SK-N-SH (cell line): ENCODE measurements at regions not wholly inside any gene's neighbourhood (a gene's known extent, or its start where the extent isn't known, plus 50 kb on each side); places are given as distances from the start of the nearest gene placed in this dataset.
A peak's percentile ranks its signal among the peaks of the same experiment; 100 is the strongest.

Experiments used
- CTCF ChIA-PET: fragments of 300-600, 350-600 bp; formaldehyde crosslinking; extraction: SDS; loops from one replicate; lab custom pipeline; 2021; lab: Yijun Ruan, JAX
- POLR2A ChIA-PET: fragments of 350-600 bp; sonication (Branson Sonifier 250); formaldehyde crosslinking; extraction: SDS; loops from one replicate; lab custom pipeline; 2020; ENCODE audit warnings: antibody characterized with exemption, inconsistent platforms; lab: Yijun Ruan, JAX
- DNase-seq: peaks from one replicate; pipeline ENCODE4 v3.0.0; 2012
- H2AFZ ChIP-seq: fragments of 200-600 bp; sonication (generic); 2 replicates; pipeline ENCODE4 v1.8.1; 2016; ENCODE audit warnings: antibody characterized with exemption, mild to moderate bottlenecking, low read depth
- H3F3A ChIP-seq: fragments of 200-600 bp; sonication (generic); replicated peaks from 2 replicates; pipeline ENCODE3; 2016; ENCODE audit warnings: antibody characterized with exemption, mild to moderate bottlenecking; ENCODE audit not compliant: insufficient read depth
- H3K27ac ChIP-seq, 2 experiments: fragments of 200-500 bp in 1 of 2; fragments of 200-600 bp in 1 of 2; sonication (Bioruptor generic) in 1 of 2; sonication (generic), shearing (Covaris generic) in 1 of 2; 2 replicates each; pipeline versions ENCODE4 v1.5.1 to v1.6.1; 2014 to 2016; ENCODE audit warnings: low read depth in 2 of 2, inconsistent platforms in 1 of 2, low read length in 1 of 2, mild to moderate bottlenecking in 1 of 2, mixed read lengths in 1 of 2
- H3K27me3 ChIP-seq: fragments of 200-600 bp; sonication (generic), shearing (Covaris generic); 2 replicates; pipeline ENCODE4 v1.6.1; 2016; ENCODE audit warnings: mixed run types; ENCODE audit not compliant: insufficient read depth
- H3K36me3 ChIP-seq, 2 experiments: fragments of 200-500 bp in 1 of 2; fragments of 200-600 bp in 1 of 2; sonication (Bioruptor generic) in 1 of 2; sonication (generic) in 1 of 2; replicated peaks in 1 of 2; 2 replicates each; pipeline versions ENCODE3 to v1.5.1; 2014 to 2016; ENCODE audit warnings: low read length in 1 of 2, mild to moderate bottlenecking in 1 of 2; ENCODE audit not compliant: insufficient read depth in 2 of 2, control insufficient read depth in 1 of 2
- H3K4me1 ChIP-seq, 2 experiments: fragments of 200-500 bp in 1 of 2; fragments of 200-600 bp in 1 of 2; sonication (Bioruptor generic) in 1 of 2; sonication (generic), shearing (Covaris generic) in 1 of 2; 2 replicates each; pipeline versions ENCODE4 v1.5.1 to v1.6.1; 2014 to 2016; ENCODE audit warnings: low read depth in 1 of 2, low read length in 1 of 2, mixed run types in 1 of 2; ENCODE audit not compliant: insufficient read depth in 2 of 2, control insufficient read depth in 1 of 2
- H3K4me2 ChIP-seq: fragments of 200-600 bp; sonication (generic), shearing (Covaris generic); 2 replicates; pipeline ENCODE4 v1.6.1; 2017; ENCODE audit warnings: mixed run types
- H3K4me3 ChIP-seq, 2 experiments: fragments of 200-500 bp in 1 of 2; fragments of 200-600 bp in 1 of 2; sonication (Bioruptor generic) in 1 of 2; sonication (generic), shearing (Covaris generic) in 1 of 2; 2 replicates each; pipeline versions ENCODE4 v1.5.1 to v1.8.1; 2014 to 2016; ENCODE audit warnings: low read depth in 2 of 2, inconsistent platforms in 1 of 2, low read length in 1 of 2, mild to moderate bottlenecking in 1 of 2, mixed read lengths in 1 of 2, moderate library complexity in 1 of 2
- H3K79me2 ChIP-seq: fragments of 200-600 bp; sonication (generic); 2 replicates; pipeline ENCODE4 v1.8.1; 2017; ENCODE audit warnings: mild to moderate bottlenecking; ENCODE audit not compliant: insufficient read depth
- H3K9ac ChIP-seq: fragments of 200-600 bp; sonication (generic); 2 replicates; pipeline ENCODE4 v1.6.1; 2017; ENCODE audit warnings: mixed run types
- H3K9me2 ChIP-seq: fragments of 200-600 bp; sonication (generic); 2 replicates; pipeline ENCODE4 v1.6.1; 2017; ENCODE audit warnings: mixed run types
- H3K9me3 ChIP-seq: fragments of 200-600 bp; sonication (generic); 2 replicates; pipeline ENCODE4 v1.6.1; 2017; ENCODE audit warnings: mixed run types, mild to moderate bottlenecking, moderate library complexity
- H4K20me1 ChIP-seq: fragments of 200-600 bp; sonication (generic); 2 replicates; pipeline ENCODE4 v1.6.1; 2017; ENCODE audit warnings: mild to moderate bottlenecking, mixed run types; ENCODE audit not compliant: insufficient read depth
- CHD2 ChIP-seq: fragments of 150-350 bp; IDR thresholded peaks from 2 replicates; pipeline ENCODE4 v1.6.1; 2018; ENCODE audit warnings: low read length; ENCODE audit not compliant: partially characterized antibody
- FOSL2 ChIP-seq: IDR thresholded peaks from 2 replicates; pipeline ENCODE4 v1.4.0; 2012; ENCODE audit warnings: low read depth, mild to moderate bottlenecking, moderate library complexity, borderline replicate concordance
- FOXJ3 ChIP-seq: sonication (generic); formaldehyde crosslinking; IDR thresholded peaks from 2 replicates; pipeline ENCODE4 v1.5.1; 2020; ENCODE audit warnings: mild to moderate bottlenecking, missing genetic modification reagents
- GATA2 ChIP-seq: sonication (generic); formaldehyde crosslinking; IDR thresholded peaks from 2 replicates; pipeline ENCODE4 v1.5.0; 2020; ENCODE audit warnings: mild to moderate bottlenecking, missing genetic modification reagents
- MXI1 ChIP-seq: IDR thresholded peaks from 2 replicates; pipeline ENCODE4 v1.6.1; 2012; ENCODE audit warnings: mild to moderate bottlenecking, low read depth, low read length, improper control_type of control experiment
- POLR2AphosphoS5 ChIP-seq: IDR thresholded peaks from 2 replicates; pipeline ENCODE4 v1.6.1; 2012; ENCODE audit warnings: low read depth, low read length
- RAD21 ChIP-seq: IDR thresholded peaks from 2 replicates; pipeline ENCODE4 v1.6.1; 2012; ENCODE audit warnings: mild to moderate bottlenecking, low read length
- RXRA ChIP-seq: IDR thresholded peaks from 2 replicates; pipeline ENCODE4 v1.4.0; 2012; ENCODE audit warnings: low read depth, mild to moderate bottlenecking, borderline replicate concordance
- SIN3A ChIP-seq: IDR thresholded peaks from 2 replicates; pipeline ENCODE4 v1.6.1; 2012; ENCODE audit warnings: low read depth, mild to moderate bottlenecking, low read length, moderate library complexity, borderline replicate concordance
- TCF12 ChIP-seq: IDR thresholded peaks from 2 replicates; pipeline ENCODE4 v1.4.0; 2012
- TEAD4 ChIP-seq: IDR thresholded peaks from 2 replicates; pipeline ENCODE4 v1.4.0; 2012; ENCODE audit warnings: mild to moderate bottlenecking, borderline replicate concordance; ENCODE audit not compliant: insufficient read depth
- YY1 ChIP-seq: IDR thresholded peaks from 2 replicates; pipeline ENCODE4 v1.4.0; 2012; ENCODE audit warnings: low read depth, mild to moderate bottlenecking
- WGBS: methylation state at CpG from one replicate; pipeline ENCODE4 v1.1.6; 2017; ENCODE audit warnings: low lambda C conversion rate; 5-methylcytosine and 5-hydroxymethylcytosine counted together
- TF ChIP-seq, protein P1 (sequence below): IDR thresholded peaks from 2 replicates; pipeline ENCODE4 v1.4.0; 2012; ENCODE audit warnings: low read depth, borderline replicate concordance
- TF ChIP-seq, protein P2 (sequence below): fragments of 150-350 bp; IDR thresholded peaks from 2 replicates; pipeline ENCODE4 v1.6.1; 2016; ENCODE audit warnings: mild to moderate bottlenecking, low read depth, low read length
- TF ChIP-seq, protein P3 (sequence below): IDR thresholded peaks from 2 replicates; pipeline ENCODE4 v1.6.1; 2012; ENCODE audit warnings: mild to moderate bottlenecking, low read depth, low read length, moderate library complexity

DNA sequence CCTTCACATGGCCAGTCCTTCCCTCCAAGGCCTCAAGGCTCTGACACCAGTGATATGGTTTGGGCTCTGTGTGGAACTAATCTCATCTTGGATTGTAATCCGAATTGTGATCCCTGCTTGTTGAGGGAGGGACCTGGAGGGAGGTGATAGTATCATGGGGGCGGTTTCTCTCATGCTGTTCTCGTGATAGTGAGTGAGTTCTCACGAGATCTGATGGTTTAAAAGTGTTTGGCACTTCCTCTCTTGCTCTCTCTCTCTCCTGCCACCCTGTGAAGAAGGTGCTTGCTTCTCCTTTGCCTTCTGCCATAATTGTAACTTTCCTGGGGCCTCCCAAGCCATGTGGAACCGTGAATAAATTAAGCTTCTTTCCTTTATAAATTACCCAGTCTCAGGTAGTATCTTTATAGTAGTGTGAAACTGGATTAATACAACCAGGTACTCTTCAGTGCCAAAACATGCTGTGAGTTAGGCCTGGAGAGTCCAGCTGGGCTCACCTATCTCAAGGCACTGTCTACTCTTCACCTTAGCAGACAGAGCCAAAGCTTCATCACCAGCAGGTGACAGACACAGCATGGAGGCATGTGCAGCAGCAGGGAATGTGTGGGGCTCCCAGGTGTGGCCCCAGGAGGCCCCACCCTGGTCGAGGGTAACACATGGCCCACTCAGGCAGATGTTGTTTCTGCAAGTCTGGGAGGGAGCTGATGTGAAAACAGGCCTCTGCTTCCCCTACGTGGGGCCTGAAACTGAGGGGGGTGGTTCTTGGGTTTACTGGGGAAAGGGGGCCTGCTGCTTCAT is 97.5 kb upstream of the CDYL start:
- no peaks in the 10 kb centered on the region for H4K20me1 ChIP-seq

DNA sequence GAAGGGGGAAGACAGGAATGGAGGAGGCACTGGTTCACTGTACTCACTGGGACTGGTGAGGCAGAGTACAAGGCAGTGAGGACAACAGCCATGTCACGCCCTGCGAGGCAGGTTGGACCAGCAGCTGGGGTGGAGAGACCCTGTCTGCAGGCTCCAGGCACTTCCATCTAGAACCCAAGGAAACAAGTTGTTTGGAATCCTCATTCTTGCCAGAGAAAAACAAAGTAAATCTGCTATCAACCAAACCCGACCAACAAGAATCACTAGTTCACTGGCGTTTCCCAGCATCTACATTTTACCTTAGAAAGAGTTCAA is 98.5 kb upstream of the CDYL start:
- H3K4me3 ChIP-seq = no peak overlapping the region
- 63% methylated on average over 4 of the region's 4 CpGs for WGBS
- no peaks in the 10 kb centered on the region; the same call in 1 of the 2 replicates for H3K27me3 ChIP-seq
- no peak overlapping the region for H3K27ac ChIP-seq
- no peaks in the 10 kb centered on the region for H4K20me1 ChIP-seq
- no peak for DNase-seq
- H3K4me2 ChIP-seq = no peak overlapping the region
- no peaks in the 10 kb centered on the region for H3K4me1 ChIP-seq
- H3F3A ChIP-seq = no peaks in the 10 kb centered on the region
- CTCF ChIA-PET = no interaction called here
- no peak overlapping the region for H3K9ac ChIP-seq
- H3K36me3 ChIP-seq = no peaks in the 10 kb centered on the region
- TF ChIP-seq GATA2 (CRISPR knock-in tag) = no peak
- TF ChIP-seq YY1 = no peak
- TF ChIP-seq TCF12 = no peak
- TF ChIP-seq MXI1 = no peak
- TF ChIP-seq FOSL2 = no peak
- TF ChIP-seq, protein P1, sequence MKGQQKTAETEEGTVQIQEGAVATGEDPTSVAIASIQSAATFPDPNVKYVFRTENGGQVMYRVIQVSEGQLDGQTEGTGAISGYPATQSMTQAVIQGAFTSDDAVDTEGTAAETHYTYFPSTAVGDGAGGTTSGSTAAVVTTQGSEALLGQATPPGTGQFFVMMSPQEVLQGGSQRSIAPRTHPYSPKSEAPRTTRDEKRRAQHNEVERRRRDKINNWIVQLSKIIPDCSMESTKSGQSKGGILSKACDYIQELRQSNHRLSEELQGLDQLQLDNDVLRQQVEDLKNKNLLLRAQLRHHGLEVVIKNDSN = no peak
- TF ChIP-seq, all 33 proteins: peak for 0
- POLR2A ChIA-PET = no interaction called here
- no peaks in the 10 kb centered on the region for H3K9me2 ChIP-seq
- H3K9me3 ChIP-seq = no peaks in the 10 kb centered on the region
- H2AFZ ChIP-seq = no peak overlapping the region
- H3K79me2 ChIP-seq = no peaks in the 10 kb centered on the region

More for the DNA sequence above, 97.5 kb upstream of the CDYL start:
- TF ChIP-seq POLR2AphosphoS5 = no peak
- no peak for TF ChIP-seq SIN3A
- TF ChIP-seq CHD2 = no peak
- no peak for TF ChIP-seq TEAD4
- TF ChIP-seq RXRA = no peak
- TF ChIP-seq, protein P2, sequence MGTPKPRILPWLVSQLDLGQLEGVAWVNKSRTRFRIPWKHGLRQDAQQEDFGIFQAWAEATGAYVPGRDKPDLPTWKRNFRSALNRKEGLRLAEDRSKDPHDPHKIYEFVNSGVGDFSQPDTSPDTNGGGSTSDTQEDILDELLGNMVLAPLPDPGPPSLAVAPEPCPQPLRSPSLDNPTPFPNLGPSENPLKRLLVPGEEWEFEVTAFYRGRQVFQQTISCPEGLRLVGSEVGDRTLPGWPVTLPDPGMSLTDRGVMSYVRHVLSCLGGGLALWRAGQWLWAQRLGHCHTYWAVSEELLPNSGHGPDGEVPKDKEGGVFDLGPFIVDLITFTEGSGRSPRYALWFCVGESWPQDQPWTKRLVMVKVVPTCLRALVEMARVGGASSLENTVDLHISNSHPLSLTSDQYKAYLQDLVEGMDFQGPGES = no peak
- TF ChIP-seq RAD21 = no peak
- TF ChIP-seq, protein P3, sequence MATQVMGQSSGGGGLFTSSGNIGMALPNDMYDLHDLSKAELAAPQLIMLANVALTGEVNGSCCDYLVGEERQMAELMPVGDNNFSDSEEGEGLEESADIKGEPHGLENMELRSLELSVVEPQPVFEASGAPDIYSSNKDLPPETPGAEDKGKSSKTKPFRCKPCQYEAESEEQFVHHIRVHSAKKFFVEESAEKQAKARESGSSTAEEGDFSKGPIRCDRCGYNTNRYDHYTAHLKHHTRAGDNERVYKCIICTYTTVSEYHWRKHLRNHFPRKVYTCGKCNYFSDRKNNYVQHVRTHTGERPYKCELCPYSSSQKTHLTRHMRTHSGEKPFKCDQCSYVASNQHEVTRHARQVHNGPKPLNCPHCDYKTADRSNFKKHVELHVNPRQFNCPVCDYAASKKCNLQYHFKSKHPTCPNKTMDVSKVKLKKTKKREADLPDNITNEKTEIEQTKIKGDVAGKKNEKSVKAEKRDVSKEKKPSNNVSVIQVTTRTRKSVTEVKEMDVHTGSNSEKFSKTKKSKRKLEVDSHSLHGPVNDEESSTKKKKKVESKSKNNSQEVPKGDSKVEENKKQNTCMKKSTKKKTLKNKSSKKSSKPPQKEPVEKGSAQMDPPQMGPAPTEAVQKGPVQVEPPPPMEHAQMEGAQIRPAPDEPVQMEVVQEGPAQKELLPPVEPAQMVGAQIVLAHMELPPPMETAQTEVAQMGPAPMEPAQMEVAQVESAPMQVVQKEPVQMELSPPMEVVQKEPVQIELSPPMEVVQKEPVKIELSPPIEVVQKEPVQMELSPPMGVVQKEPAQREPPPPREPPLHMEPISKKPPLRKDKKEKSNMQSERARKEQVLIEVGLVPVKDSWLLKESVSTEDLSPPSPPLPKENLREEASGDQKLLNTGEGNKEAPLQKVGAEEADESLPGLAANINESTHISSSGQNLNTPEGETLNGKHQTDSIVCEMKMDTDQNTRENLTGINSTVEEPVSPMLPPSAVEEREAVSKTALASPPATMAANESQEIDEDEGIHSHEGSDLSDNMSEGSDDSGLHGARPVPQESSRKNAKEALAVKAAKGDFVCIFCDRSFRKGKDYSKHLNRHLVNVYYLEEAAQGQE = no peak
- TF ChIP-seq FOXJ3 (CRISPR knock-in tag) = no peak
- no peak for TF ChIP-seq YY1
- Histone ChIP-seq H3K4me3 (no peak overlapping the region), H3K9me3 (no peaks in the 10 kb centered on the region), H3K4me1 (no peaks in the 10 kb centered on the region), H3K9ac (no peak overlapping the region), H2AFZ (0 out of 2 replicates have a peak overlapping the region, but pooled peaks have one; percentile 22), H3F3A (no peaks in the 10 kb centered on the region), H3K4me2 (no peak overlapping the region), H3K27me3 (no peaks in the 10 kb centered on the region; the same call in 1 of the 2 replicates), H3K79me2 (no peaks in the 10 kb centered on the region), H3K36me3 (no peaks in the 10 kb centered on the region), H3K27ac (no peak overlapping the region), H3K9me2 (no peaks in the 10 kb centered on the region)
- DNase-seq = no peak
- WGBS = 18% methylated on average over 6 of the region's 7 CpGs
- ChIA-PET POLR2A (no interaction called here), CTCF (no interaction called here)
